ENCODE measurements at regions not wholly inside any gene's neighbourhood (a gene's known extent, or its start where the extent isn't known, plus 50 kb on each side); places are given as distances from the start of the nearest gene placed in this dataset.

GRCh38 chr18:71966791-71967190 is 577.4 kb downstream of the CBLN2 start:
- Mint-ChIP-seq H3K4me3 (no peak overlapping the region), H3K4me1 (no peaks in the 10 kb centered on the region), H3K27ac (no peak overlapping the region), H3K9me3 (peaks cover 16% of the 10 kb centered on the region), H3K27me3 (ENCODE audit: low read depth) (peaks cover 2% of the 10 kb centered on the region), H3K36me3 (ENCODE audit: low read depth) (no peaks in the 10 kb centered on the region)
- no peak for TF ChIP-seq CTCF (IDR thresholded peaks at IDR 0.05; ENCODE audit: unreplicated experiment in 3 of 3)

DNA sequence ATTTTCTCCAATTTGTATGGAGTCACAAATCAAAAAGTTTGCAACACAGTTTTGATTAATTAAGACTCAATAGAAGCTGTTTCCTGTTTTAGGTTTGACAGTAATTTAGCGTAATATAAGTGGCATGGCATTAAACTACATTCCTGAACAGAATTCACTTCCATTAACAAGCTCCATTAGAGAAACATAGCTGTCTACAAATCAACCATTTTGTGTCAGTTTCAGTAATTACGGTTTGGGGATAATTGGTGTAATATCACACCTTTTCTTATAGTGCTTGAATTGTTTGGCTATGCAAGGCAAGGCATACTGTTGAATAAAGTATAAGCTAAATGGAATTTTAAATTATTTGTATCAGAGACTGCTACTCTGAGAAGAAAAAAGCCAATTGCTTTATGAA is 585.5 kb downstream of the CBLN2 start:
- no peak for TF ChIP-seq CTCF (IDR thresholded peaks at IDR 0.05; ENCODE audit: unreplicated experiment in 3 of 3)
- Mint-ChIP-seq H3K27ac (no peak overlapping the region), H3K27me3 (ENCODE audit: low read depth) (no peaks in the 10 kb centered on the region), H3K4me1 (no peaks in the 10 kb centered on the region), H3K36me3 (ENCODE audit: low read depth) (no peaks in the 10 kb centered on the region), H3K4me3 (no peak overlapping the region), H3K9me3 (peaks cover 3% of the 10 kb centered on the region)

DNA sequence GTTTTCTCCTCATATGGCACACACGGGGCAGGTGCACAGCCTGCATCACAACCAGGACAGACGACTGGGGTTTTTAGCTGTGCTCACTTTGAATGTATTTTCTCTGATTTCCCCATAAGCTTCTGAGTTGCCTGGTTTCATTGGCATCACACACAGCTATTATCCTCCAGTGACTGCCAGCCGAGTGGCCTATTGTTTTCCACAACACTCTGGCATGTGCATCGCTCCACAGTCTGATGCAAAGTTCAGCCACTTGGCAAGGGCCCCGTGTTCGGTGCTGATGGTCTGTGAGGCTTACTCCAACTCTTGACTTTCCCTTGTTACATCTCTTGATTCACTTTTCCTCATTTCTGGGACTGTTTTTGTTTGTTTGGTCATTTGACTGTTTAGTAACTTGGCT is 593.1 kb downstream of the CBLN2 start:
- Mint-ChIP-seq H3K9me3 (no peaks in the 10 kb centered on the region), H3K27ac (no peak overlapping the region), H3K36me3 (ENCODE audit: low read depth) (no peaks in the 10 kb centered on the region), H3K4me1 (peaks cover 4% of the 10 kb centered on the region), H3K27me3 (ENCODE audit: low read depth) (peaks cover 5% of the 10 kb centered on the region), H3K4me3 (no peak overlapping the region)
- TF ChIP-seq CTCF (IDR thresholded peaks at IDR 0.05; ENCODE audit: unreplicated experiment in 3 of 3) = no peak

DNA sequence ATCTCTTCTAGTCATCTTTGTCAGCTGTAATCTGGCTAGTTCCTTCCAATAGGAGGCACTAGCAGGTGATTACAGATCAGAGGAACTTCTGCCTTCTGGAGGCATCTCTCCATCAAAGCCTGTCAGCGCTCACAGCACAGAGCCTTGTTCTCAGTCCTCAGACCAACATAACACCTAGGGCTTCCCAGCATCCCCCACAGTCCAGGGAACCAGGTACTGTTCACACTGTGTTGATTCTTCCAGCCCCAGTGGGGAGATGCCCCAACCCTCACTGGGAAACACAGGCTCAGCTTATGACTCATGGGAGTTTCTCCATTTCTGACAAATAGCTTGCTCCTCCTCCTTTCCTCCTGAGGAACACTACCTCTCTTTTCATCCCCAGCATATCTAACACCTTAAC is 601.7 kb downstream of the CBLN2 start:
- Mint-ChIP-seq H3K9me3 (no peaks in the 10 kb centered on the region), H3K27ac (no peak overlapping the region), H3K27me3 (ENCODE audit: low read depth) (no peaks in the 10 kb centered on the region), H3K36me3 (ENCODE audit: low read depth) (no peaks in the 10 kb centered on the region), H3K4me1 (peaks cover 4% of the 10 kb centered on the region), H3K4me3 (no peak overlapping the region)
- no peak for TF ChIP-seq CTCF (IDR thresholded peaks at IDR 0.05; ENCODE audit: unreplicated experiment in 3 of 3)

DNA sequence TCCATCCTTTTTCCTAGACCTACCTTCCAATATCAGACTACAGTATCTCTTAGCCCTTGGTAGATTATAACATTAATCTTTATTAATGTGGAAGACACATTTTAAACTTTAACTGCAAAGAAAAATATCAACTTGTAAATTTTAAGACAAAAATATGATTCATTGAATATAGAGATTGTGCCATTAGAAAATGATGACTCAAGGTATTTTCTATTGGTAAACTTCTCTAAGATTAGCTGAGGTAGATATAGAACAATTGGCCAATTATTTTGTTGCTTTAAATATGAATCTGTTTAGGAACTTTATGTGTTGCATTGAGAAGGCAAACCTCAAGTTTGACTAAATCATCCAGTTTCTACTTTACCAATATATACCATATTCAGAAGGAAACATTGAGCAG is 604.7 kb downstream of the CBLN2 start:
- Mint-ChIP-seq H3K36me3 (ENCODE audit: low read depth) (no peaks in the 10 kb centered on the region), H3K4me3 (no peak overlapping the region), H3K4me1 (no peaks in the 10 kb centered on the region), H3K27ac (no peak overlapping the region), H3K9me3 (no peaks in the 10 kb centered on the region), H3K27me3 (ENCODE audit: low read depth) (no peaks in the 10 kb centered on the region)
- TF ChIP-seq CTCF (IDR thresholded peaks at IDR 0.05; ENCODE audit: unreplicated experiment in 3 of 3) = no peak

DNA sequence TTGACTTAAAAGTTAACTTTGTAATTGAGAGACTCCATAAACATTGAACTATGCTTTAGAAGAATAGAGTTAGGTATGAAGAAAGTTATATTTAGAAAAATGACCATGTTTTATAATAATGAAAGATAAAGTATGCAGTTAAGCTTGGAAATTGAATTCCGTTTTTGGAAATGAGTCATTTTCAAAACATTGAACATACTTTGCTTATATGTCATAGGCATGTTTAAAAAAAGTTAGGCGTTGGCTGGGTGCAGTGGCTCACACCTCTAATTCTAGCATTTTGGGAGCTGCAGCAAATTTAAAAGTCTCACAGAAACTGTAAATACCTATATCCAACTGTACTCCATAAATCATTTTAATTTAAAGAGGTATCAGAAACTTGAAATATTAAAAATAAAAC is 607.4 kb downstream of the CBLN2 start:
- no peak overlapping the region for H3K4me3 Mint-ChIP-seq
- TF ChIP-seq CTCF (IDR thresholded peaks at IDR 0.05; ENCODE audit: unreplicated experiment in 3 of 3) = no peak
- H3K27ac Mint-ChIP-seq = no peak overlapping the region
- no peaks in the 10 kb centered on the region for H3K4me1 Mint-ChIP-seq
- H3K36me3 Mint-ChIP-seq (ENCODE audit: low read depth) = no peaks in the 10 kb centered on the region
- no peaks in the 10 kb centered on the region for H3K27me3 Mint-ChIP-seq (ENCODE audit: low read depth)
- no peaks in the 10 kb centered on the region for H3K9me3 Mint-ChIP-seq
